ENCODE measurements at regions not wholly inside any gene's neighbourhood (a gene's known extent, or its start where the extent isn't known, plus 50 kb on each side); places are given as distances from the start of the nearest gene placed in this dataset.

GRCh38 chr16:79697562-79698112 is 97.1 kb upstream of the MAF start:
- no peak overlapping the region for H3K27ac Mint-ChIP-seq (ENCODE audit: unreplicated experiment)
- TF ChIP-seq, protein P1, sequence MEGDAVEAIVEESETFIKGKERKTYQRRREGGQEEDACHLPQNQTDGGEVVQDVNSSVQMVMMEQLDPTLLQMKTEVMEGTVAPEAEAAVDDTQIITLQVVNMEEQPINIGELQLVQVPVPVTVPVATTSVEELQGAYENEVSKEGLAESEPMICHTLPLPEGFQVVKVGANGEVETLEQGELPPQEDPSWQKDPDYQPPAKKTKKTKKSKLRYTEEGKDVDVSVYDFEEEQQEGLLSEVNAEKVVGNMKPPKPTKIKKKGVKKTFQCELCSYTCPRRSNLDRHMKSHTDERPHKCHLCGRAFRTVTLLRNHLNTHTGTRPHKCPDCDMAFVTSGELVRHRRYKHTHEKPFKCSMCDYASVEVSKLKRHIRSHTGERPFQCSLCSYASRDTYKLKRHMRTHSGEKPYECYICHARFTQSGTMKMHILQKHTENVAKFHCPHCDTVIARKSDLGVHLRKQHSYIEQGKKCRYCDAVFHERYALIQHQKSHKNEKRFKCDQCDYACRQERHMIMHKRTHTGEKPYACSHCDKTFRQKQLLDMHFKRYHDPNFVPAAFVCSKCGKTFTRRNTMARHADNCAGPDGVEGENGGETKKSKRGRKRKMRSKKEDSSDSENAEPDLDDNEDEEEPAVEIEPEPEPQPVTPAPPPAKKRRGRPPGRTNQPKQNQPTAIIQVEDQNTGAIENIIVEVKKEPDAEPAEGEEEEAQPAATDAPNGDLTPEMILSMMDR (IDR thresholded peaks at IDR 0.05; ENCODE audit: partially characterized antibody, unreplicated experiment) = no peak
- no peaks in the 10 kb centered on the region for H3K27me3 Mint-ChIP-seq (ENCODE audit: unreplicated experiment)
- no peak for DNase-seq
- peaks cover 2% of the 10 kb centered on the region for H3K9me3 Mint-ChIP-seq (ENCODE audit: unreplicated experiment)
- no peak overlapping the region for H3K4me3 Mint-ChIP-seq (ENCODE audit: unreplicated experiment)
- no peaks in the 10 kb centered on the region for H3K4me1 Mint-ChIP-seq (ENCODE audit: low read depth, unreplicated experiment)
- H3K36me3 Mint-ChIP-seq (ENCODE audit: unreplicated experiment) = no peaks in the 10 kb centered on the region

- DNase-seq = no peak
- H3K27me3 Mint-ChIP-seq (ENCODE audit: unreplicated experiment) = peaks cover 2% of the 10 kb centered on the region
- no peaks in the 10 kb centered on the region for H3K36me3 Mint-ChIP-seq (ENCODE audit: unreplicated experiment)
- peaks cover 2% of the 10 kb centered on the region for H3K9me3 Mint-ChIP-seq (ENCODE audit: unreplicated experiment)
- no peak overlapping the region for H3K4me3 Mint-ChIP-seq (ENCODE audit: unreplicated experiment)
- H3K27ac Mint-ChIP-seq (ENCODE audit: unreplicated experiment) = no peak overlapping the region
- H3K4me1 Mint-ChIP-seq (ENCODE audit: low read depth, unreplicated experiment) = no peaks in the 10 kb centered on the region
- TF ChIP-seq, protein P1 (IDR thresholded peaks at IDR 0.05; ENCODE audit: partially characterized antibody, unreplicated experiment) = no peak
These were observed 90.5 kb upstream of the MAF start for GRCh38 chr16:79691007-79691406.

- peaks cover 2% of the 10 kb centered on the region for H3K9me3 Mint-ChIP-seq (ENCODE audit: unreplicated experiment)
- H3K4me3 Mint-ChIP-seq (ENCODE audit: unreplicated experiment) = no peak overlapping the region
- H3K27ac Mint-ChIP-seq (ENCODE audit: unreplicated experiment) = no peak overlapping the region
- no peaks in the 10 kb centered on the region for H3K36me3 Mint-ChIP-seq (ENCODE audit: unreplicated experiment)
- TF ChIP-seq, protein P1 (IDR thresholded peaks at IDR 0.05; ENCODE audit: partially characterized antibody, unreplicated experiment) = no peak
- peaks cover 2% of the 10 kb centered on the region for H3K27me3 Mint-ChIP-seq (ENCODE audit: unreplicated experiment)
- H3K4me1 Mint-ChIP-seq (ENCODE audit: low read depth, unreplicated experiment) = no peaks in the 10 kb centered on the region
- DNase-seq = no peak
These were observed 89.6 kb upstream of the MAF start for GRCh38 chr16:79690159-79690558.

- Mint-ChIP-seq H3K9me3 (ENCODE audit: unreplicated experiment) (no peaks in the 10 kb centered on the region), H3K36me3 (ENCODE audit: unreplicated experiment) (no peaks in the 10 kb centered on the region), H3K4me1 (ENCODE audit: low read depth, unreplicated experiment) (no peaks in the 10 kb centered on the region), H3K4me3 (ENCODE audit: unreplicated experiment) (no peak overlapping the region), H3K27ac (ENCODE audit: unreplicated experiment) (no peak overlapping the region), H3K27me3 (ENCODE audit: unreplicated experiment) (peaks cover 2% of the 10 kb centered on the region)
- TF ChIP-seq, protein P1 (IDR thresholded peaks at IDR 0.05; ENCODE audit: partially characterized antibody, unreplicated experiment) = no peak
- DNase-seq = no peak
These were observed 87.0 kb upstream of the MAF start for GRCh38 chr16:79687249-79688130.

- TF ChIP-seq, protein P1 (IDR thresholded peaks at IDR 0.05; ENCODE audit: partially characterized antibody, unreplicated experiment) = no peak
- Mint-ChIP-seq H3K27me3 (ENCODE audit: unreplicated experiment) (peaks cover 2% of the 10 kb centered on the region), H3K9me3 (ENCODE audit: unreplicated experiment) (no peaks in the 10 kb centered on the region), H3K4me1 (ENCODE audit: low read depth, unreplicated experiment) (no peaks in the 10 kb centered on the region), H3K36me3 (ENCODE audit: unreplicated experiment) (no peaks in the 10 kb centered on the region), H3K27ac (ENCODE audit: unreplicated experiment) (no peak overlapping the region), H3K4me3 (ENCODE audit: unreplicated experiment) (no peak overlapping the region)
- DNase-seq = no peak
These were observed 85.3 kb upstream of the MAF start for GRCh38 chr16:79685871-79686270.

Data from glutamatergic neuron (in vitro differentiated cells).